Prostate gland (tissue), 2 donors: ENCODE measurements at regions not wholly inside any gene's neighbourhood (a gene's known extent, or its start where the extent isn't known, plus 50 kb on each side); places are given as distances from the start of the nearest gene placed in this dataset.

Experiments used
- CTCF ChIP-seq, 4 experiments: fragments of 200-600 bp in 2 of 4; fragments of 450-650 bp in 2 of 4; sonication (generic) in 2 of 4; IDR thresholded peaks; 1 replicate in 3 of 4; 2 replicates in 1 of 4; pipeline ENCODE4 v1.5.1; 2016 to 2019; ENCODE audit warnings: antibody characterized with exemption in 4 of 4, mild to moderate bottlenecking in 2 of 4, moderate library complexity in 2 of 4
- POLR2A ChIP-seq: fragments of 450-650 bp; IDR thresholded peaks from one replicate; pipeline ENCODE4 v1.6.1; 2016; ENCODE audit warnings: antibody characterized with exemption, mild to moderate bottlenecking
- POLR2AphosphoS5 ChIP-seq: sonication (generic); formaldehyde crosslinking; IDR thresholded peaks from one replicate; pipeline ENCODE4 v1.6.1; 2017; ENCODE audit warnings: antibody characterized with exemption

DNA sequence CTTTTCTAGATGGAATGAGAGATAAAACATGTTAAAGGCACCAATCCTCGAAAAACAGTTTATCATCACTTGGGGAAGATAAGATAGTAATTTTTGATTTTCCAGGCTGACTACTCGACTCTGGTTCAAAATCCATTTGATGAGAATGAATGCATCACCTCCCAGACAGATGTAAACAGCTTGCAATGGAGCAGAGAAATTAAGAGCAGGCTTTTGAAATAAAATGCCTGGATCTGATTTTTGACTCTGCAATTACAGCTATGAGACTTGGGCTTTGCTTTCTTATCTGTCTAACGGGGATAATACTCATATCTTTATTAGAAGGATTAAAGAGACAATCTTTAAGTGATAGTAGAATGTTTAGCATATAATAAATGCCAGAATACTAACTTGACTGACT lies 1148.9 kb downstream of the OLFM4 start:
- TF ChIP-seq CTCF (IDR thresholded peaks at IDR 0.05) (no peak), POLR2AphosphoS5 (no peak), POLR2A (no peak)
